Small intestine (tissue), 7 donors: ENCODE measurements at regions not wholly inside any gene's neighbourhood (a gene's known extent, or its start where the extent isn't known, plus 50 kb on each side); places are given as distances from the start of the nearest gene placed in this dataset.
"Not testable (repeated sequence)": the region's sequence is repeated elsewhere in the genome, so short reads cannot be mapped to it uniquely, and the experiment has no call there.

ENCODE experiments used
- DNase-seq, 2 donors: peaks; one replicate each; pipeline versions ENCODE4 v3.0.0 to v3.0.0-alpha.2; 2013
- FAIRE-seq: peaks from 2 replicates; lab custom pipeline; 2012; peaks lifted over from hg19 to GRCh38; lab: Jason Lieb, UNC
- H3K27ac ChIP-seq, 3 donors: one replicate each; pipeline ENCODE4 v1.5.1; 2013; ENCODE audit warnings: low read length in 2 of 3, mild to moderate bottlenecking in 2 of 3, control low read depth in 1 of 3, inconsistent platforms in 1 of 3, low read depth in 1 of 3, moderate library complexity in 1 of 3
- H3K27me3 ChIP-seq, 3 donors: one replicate each; pipeline ENCODE4 v1.6.1; 2013; ENCODE audit warnings: low read length in 3 of 3, inconsistent platforms in 1 of 3; ENCODE audit not compliant: control insufficient read depth in 3 of 3, insufficient read depth in 3 of 3
- H3K36me3 ChIP-seq, 3 donors: one replicate each; pipeline ENCODE4 v1.6.1; 2013; ENCODE audit warnings: low read length in 3 of 3, inconsistent platforms in 1 of 3, low read depth in 1 of 3, mild to moderate bottlenecking in 1 of 3, moderate library complexity in 1 of 3; ENCODE audit not compliant: control insufficient read depth in 3 of 3, insufficient read depth in 2 of 3
- H3K4me1 ChIP-seq, 3 donors: one replicate each; pipeline ENCODE4 v1.6.1; 2013; ENCODE audit warnings: low read length in 2 of 3, inconsistent platforms in 1 of 3, low read depth in 1 of 3, mild to moderate bottlenecking in 1 of 3, moderate library complexity in 1 of 3; ENCODE audit not compliant: control insufficient read depth in 3 of 3, insufficient read depth in 2 of 3
- H3K4me3 ChIP-seq, 3 donors: one replicate each; pipeline ENCODE4 v1.5.1; 2013; ENCODE audit warnings: low read length in 3 of 3, control low read depth in 1 of 3, inconsistent platforms in 1 of 3, low read depth in 1 of 3, mild to moderate bottlenecking in 1 of 3, moderate library complexity in 1 of 3
- H3K9me3 ChIP-seq, 2 donors: one replicate each; pipeline ENCODE4 v1.6.1; 2013; ENCODE audit warnings: low read depth in 1 of 2, low read length in 1 of 2; ENCODE audit not compliant: control insufficient read depth in 2 of 2, insufficient read depth in 1 of 2
- WGBS, 3 donors: extraction: QIAGEN DNeasy Blood & Tissue Kit; methylation state at CpG; one replicate each; pipeline ENCODE4 v1.1.7; 2013; 5-methylcytosine and 5-hydroxymethylcytosine counted together
- donor health status: healthy with polysubstance abuse.
- donor health status: control.
- donor health status: control.
- donor health status: Bipolar disorder and iron deficiency.
- donor health status: healthy.

DNA sequence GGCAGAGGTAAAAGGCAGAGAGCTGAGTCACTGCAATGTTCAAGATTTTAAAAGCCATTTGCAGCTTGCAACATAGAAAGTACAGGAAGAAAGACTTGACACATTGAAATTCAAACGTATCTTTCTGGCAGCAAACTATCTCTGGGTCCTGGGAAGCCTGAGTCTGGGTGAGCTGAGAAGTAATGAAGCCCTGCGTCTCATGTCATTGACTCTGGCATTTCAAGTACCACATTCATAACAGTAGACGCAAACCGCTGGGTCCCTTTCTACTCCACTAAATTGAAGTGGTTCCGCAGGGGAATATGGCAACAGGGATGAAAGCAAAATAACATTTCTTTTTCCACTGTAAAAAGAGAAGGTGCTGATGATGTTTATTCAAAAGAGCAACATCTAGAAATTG lies 694.3 kb downstream of the BRINP1 start:
- Histone ChIP-seq H3K4me1 (no peaks in the 10 kb centered on the region), H3K9me3 (no peaks in the 10 kb centered on the region), H3K36me3 (no peaks in the 10 kb centered on the region), H3K27ac (no peak overlapping the region), H3K27me3 (no peaks in the 10 kb centered on the region), H3K4me3 (no peak overlapping the region)
- WGBS, 3 donors = 75 to 87% (median 85%) methylated on average over 5 of the region's 5 CpGs
- no peak for DNase-seq
- no peak for FAIRE-seq

DNA sequence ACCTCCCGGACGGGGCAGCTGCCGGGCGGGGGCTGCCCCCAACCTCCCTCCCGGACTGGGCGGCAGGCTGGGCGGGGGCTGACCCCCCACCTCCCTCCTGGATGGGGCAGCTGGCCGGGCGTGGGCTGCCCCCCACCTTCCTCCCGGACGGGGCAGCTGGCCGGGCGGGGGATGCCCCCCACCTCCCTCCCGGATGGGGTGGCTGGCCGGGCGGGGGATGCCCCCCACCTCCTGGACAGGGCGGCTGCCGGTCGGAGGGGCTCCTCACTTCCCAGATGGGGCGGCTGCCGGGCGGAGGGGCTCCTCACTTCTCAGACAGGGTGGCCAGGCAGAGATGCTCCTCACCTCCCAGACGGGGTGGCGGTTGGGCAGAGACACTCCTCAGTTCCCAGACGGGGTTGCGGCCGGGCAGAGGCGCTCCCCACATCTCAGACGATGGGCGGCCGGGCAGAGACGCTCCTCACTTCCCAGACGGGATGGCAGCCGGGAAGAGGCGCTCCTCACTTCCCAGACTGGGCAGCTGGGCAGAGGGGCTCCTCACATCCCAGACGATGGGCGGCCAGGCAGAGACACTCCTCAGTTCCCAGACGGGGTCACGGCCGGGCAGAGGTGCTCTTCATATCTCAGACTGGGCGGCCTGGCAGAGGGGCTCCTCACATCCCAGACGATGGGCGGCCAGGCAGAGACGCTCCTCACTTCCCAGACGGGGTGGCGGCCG lies 691.1 kb downstream of the BRINP1 start:
- not testable (repeated sequence) for DNase-seq, H3K4me3 ChIP-seq, H3K27me3 ChIP-seq, H3K27ac ChIP-seq, H3K36me3 ChIP-seq, H3K4me1 ChIP-seq, H3K9me3 ChIP-seq, FAIRE-seq
- 90 to 98% (median 90%) methylated on average over 24 to 45 of the region's 47 CpGs for WGBS, 3 donors

DNA sequence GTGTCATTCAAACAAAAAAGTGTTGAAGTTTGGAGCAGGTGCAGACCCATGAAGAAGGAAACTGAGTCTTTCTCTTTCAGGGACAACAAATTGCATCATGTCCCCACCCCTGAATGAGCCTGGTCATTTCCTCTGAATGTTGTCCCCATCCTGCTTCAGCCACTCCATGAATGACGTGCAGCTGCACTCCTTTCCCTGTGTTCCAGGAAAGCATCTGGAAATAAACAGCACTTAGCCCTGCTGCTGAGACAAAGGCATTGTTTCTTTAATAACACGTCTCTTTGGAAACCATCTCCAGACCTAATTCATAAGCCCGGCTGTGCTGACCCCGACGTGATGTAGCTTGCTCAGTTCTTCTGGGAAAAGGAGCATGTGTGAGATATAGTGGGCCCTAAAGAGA lies 682.3 kb downstream of the BRINP1 start:
- WGBS, 3 donors = 11 to 31% (median 14%) methylated on average over 5 of the region's 5 CpGs
- Histone ChIP-seq H3K4me3 (no peak overlapping the region), H3K27ac (no peak overlapping the region), H3K9me3 (no peaks in the 10 kb centered on the region), H3K27me3 (no peaks in the 10 kb centered on the region), H3K36me3 (no peaks in the 10 kb centered on the region), H3K4me1 (peaks cover 0 to 3% (median 0%) of the 10 kb centered on the region in 3 donors)
- DNase-seq (peak in 1 of 2 donors; percentile 8), FAIRE-seq (no peak)

DNA sequence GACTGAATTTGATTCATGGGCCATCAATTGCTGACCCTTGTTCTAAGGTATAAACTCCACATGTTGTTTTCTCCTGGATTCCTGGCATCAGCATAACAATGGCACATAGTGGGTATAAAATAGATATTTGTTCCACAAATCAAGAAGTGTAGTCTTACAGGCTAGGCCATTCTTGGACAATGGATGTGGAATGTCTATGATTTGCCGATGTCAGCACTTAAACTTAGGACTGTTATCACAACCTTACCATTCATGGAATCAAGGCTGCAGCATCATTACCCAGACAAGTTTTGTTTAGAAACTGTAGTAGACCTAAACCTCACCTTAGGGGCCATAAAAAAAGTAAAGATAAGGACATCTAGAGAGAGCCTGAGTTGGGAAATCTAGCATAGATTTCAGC lies 680.0 kb downstream of the BRINP1 start:
- Histone ChIP-seq H3K4me1 (peaks cover 0 to 3% (median 0%) of the 10 kb centered on the region in 3 donors), H3K27me3 (no peaks in the 10 kb centered on the region), H3K36me3 (no peaks in the 10 kb centered on the region), H3K4me3 (no peak overlapping the region), H3K9me3 (no peaks in the 10 kb centered on the region), H3K27ac (no peak overlapping the region)
- FAIRE-seq (no peak), DNase-seq (peak in 1 of 2 donors; percentile 8)
- 46 to 55% (median 50%) methylated on average over 1 of the region's 1 CpG for WGBS, 3 donors

DNA sequence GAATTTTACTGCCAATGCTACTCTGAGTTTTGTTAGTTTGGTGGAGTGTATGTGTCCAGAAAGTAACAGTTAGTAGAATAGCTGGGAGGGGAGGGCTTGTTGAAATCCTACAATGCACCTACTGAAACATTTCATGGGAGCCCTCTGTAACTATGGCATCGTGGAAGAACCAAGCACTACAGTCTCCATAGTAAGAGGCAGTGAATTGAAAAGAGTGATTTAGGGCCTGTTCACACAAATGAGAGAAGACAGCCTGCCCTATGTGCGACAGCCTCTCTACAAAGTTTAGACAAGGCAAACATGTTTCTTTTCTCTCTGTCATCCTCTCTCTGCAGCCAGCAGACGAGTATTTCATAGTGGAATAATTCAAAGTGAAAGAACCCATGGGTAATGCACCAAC lies 676.6 kb downstream of the BRINP1 start:
- no peaks in the 10 kb centered on the region for H3K27me3 ChIP-seq
- H3K36me3 ChIP-seq = no peaks in the 10 kb centered on the region
- H3K27ac ChIP-seq = no peak overlapping the region
- peaks cover 0 to 3% (median 0%) of the 10 kb centered on the region in 3 donors for H3K4me1 ChIP-seq
- H3K4me3 ChIP-seq = no peak overlapping the region
- DNase-seq (no peak), FAIRE-seq (no peak)
- 51 to 72% (median 57%) methylated on average over 3 of the region's 3 CpGs for WGBS, 3 donors
- H3K9me3 ChIP-seq = no peaks in the 10 kb centered on the region

DNA sequence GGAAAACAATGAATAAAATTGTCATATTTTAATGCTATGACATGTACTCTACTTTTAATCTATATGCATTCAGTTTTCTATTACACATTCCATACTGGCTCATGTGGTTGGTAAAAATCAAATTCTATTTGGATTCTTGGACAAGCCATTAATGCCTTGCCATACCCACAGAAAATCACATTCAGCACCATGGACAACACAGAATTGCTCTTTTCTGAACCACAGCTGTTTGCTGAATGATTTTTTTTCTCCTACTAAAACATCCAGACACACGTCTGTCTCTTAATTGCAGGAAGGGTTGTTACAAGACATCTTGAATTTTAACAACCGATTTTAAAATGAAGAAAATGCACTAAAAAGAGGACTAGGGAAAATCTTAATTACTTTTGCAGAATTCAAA lies 675.6 kb downstream of the BRINP1 start:
- Histone ChIP-seq H3K36me3 (no peaks in the 10 kb centered on the region), H3K27ac (no peak overlapping the region), H3K4me1 (peaks cover 0 to 3% (median 0%) of the 10 kb centered on the region in 3 donors), H3K4me3 (no peak overlapping the region), H3K27me3 (no peaks in the 10 kb centered on the region), H3K9me3 (no peaks in the 10 kb centered on the region)
- DNase-seq (no peak), FAIRE-seq (no peak)
- 44 to 53% (median 47%) methylated on average over 2 of the region's 2 CpGs for WGBS, 3 donors

DNA sequence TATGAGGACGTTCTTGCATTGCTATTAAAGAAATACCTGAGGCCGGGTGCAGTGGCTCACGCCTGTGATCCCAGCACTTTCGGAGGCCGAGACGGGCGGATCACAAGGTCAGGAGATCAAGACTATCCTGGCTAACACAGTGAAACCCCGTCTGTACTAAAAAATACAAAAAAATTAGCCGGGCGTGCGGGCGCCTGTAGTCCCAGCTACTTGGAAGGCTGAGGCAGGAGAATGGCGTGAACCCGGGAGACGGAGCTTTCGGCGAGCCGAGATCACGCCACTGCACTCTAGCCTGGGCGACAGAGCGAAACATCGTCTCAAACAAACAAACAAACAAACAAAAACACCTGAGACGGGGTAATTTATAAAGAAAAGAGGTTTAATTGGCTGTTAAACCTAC lies 674.0 kb downstream of the BRINP1 start:
- not testable (repeated sequence) for H3K27ac ChIP-seq, H3K9me3 ChIP-seq, H3K36me3 ChIP-seq, DNase-seq, H3K4me1 ChIP-seq, H3K4me3 ChIP-seq, H3K27me3 ChIP-seq, FAIRE-seq
- WGBS, 3 donors = 92 to 93% (median 93%) methylated on average over 23 of the region's 23 CpGs

DNA sequence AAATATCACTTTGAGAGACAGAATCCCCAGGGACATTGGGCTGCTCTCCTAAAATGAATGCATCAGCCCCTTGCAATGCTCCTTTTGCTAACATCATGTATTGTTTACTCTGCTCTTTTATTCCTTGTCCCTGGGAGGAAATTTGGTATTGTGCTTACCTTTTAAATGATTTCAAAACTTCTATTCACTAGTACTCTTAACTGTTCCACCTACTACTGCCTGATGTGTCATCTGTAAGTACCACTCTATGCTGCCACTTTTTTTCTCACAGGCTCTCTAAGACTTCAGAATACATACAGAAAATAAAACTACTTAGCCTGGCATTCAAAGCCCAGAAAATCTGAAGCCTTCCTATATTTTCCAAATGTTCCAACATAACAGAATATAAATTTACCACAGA lies 667.2 kb downstream of the BRINP1 start:
- DNase-seq (no peak), FAIRE-seq (no peak)
- H3K27me3 ChIP-seq = no peaks in the 10 kb centered on the region
- no peak overlapping the region for H3K4me3 ChIP-seq
- H3K36me3 ChIP-seq = no peaks in the 10 kb centered on the region
- no peaks in the 10 kb centered on the region for H3K9me3 ChIP-seq
- H3K4me1 ChIP-seq = no peaks in the 10 kb centered on the region
- no peak overlapping the region for H3K27ac ChIP-seq

DNA sequence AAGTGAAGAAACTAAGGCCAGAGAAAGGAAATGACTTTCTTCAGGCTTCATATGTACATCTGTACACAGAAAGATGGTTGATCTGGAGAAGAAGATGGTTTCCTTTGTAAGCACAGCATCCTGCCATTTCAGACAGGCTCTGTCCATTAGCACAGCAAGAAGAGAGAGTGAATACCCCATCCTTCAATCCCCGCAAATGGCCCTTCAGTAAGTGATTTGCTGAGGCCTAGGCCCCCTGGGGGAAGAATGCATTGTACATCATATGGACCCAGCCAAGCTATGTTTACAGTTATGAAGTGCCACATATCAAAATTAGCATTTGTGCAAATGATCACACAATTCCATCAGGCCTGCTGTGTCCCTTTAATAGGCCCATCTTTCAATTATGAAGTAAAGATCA lies 657.4 kb downstream of the BRINP1 start:
- no peaks in the 10 kb centered on the region for H3K36me3 ChIP-seq
- no peak overlapping the region for H3K4me3 ChIP-seq
- WGBS, 3 donors = 83 to 94% (median 83%) methylated on average over 1 of the region's 1 CpG
- DNase-seq (no peak), FAIRE-seq (no peak)
- no peaks in the 10 kb centered on the region for H3K9me3 ChIP-seq
- no peak overlapping the region for H3K27ac ChIP-seq
- no peaks in the 10 kb centered on the region for H3K27me3 ChIP-seq
- no peaks in the 10 kb centered on the region for H3K4me1 ChIP-seq
